Pulmonary artery endothelial cell (primary cell): ENCODE measurements at regions not wholly inside any gene's neighbourhood (a gene's known extent, or its start where the extent isn't known, plus 50 kb on each side); places are given as distances from the start of the nearest gene placed in this dataset.
A peak's percentile ranks its signal among the peaks of the same experiment; 100 is the strongest.

ENCODE experiments used
- DNase-seq: peaks from one replicate; pipeline ENCODE4 v3.0.0-alpha.2; 2011; ENCODE audit warnings: low read depth, low spot score

DNA sequence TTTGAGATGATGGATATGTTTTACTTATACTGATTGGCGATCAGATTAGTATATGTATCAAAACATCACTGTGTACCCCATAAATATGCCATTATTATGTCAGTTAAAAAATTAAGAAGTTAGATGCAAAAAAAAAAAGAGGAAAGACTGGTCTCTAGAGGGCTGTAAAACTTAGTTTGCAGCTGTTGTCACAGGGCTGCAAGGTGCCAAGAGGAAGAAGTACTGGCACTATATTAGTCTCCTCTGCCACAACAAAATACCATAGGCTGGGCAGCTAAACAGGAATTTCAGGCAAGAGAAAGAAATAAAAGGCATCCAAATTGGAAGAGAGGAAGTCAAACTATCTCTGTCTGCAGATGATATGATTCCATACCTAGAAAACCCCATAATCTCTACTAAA, 177.8 kb upstream of the PLPP4 start:
- DNase-seq = no peak

DNA sequence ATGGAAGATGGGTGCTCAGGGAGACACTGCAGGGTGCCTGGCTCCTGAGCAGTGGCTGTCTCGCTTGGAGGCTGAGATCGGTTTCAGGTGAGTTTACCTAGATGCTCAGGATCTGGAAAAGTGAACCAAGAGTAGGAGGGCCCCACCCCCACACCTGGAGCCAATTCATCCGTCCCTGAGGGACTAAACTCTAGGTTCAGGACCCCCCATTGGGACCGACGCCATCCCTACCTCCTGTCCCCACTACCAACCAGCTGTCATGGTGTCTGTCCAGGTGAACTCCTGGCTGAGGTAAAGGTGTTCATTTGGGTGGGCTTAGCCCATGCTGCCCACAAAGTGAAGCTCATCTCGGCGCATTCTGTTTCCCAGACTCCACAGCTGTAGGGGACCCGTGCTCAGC, 174.6 kb upstream of the PLPP4 start:
- no peak for DNase-seq

DNA sequence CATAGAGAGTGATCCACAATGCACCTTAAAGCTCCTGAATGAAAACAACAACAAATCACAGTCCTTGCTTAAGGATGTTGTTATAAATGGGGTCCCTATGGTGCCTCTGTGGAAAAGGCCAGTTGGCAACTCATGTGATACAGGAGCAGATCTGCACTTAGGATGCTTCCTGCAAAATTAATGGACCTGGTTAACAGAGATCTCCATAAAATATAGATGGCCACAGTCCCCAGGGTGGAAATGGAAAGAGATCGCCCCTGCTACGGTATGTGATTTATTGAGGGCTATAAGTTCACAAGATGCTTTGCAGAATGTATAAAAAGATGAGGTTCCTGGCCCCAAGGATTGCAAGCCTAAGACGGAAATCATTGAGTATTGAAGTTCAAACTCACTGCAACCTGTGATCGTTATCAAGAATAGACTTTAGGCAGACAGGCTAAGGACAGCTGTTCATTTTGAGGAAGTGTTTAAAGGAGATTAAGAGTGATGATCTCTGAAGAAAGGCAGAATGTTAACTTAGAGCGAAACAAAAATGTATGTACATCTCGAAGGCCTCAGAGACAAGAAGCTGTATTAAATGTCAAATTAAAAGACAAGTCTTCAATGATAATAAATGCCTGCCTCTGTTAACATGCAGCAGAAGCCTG, 174.1 kb upstream of the PLPP4 start:
- DNase-seq = no peak

DNA sequence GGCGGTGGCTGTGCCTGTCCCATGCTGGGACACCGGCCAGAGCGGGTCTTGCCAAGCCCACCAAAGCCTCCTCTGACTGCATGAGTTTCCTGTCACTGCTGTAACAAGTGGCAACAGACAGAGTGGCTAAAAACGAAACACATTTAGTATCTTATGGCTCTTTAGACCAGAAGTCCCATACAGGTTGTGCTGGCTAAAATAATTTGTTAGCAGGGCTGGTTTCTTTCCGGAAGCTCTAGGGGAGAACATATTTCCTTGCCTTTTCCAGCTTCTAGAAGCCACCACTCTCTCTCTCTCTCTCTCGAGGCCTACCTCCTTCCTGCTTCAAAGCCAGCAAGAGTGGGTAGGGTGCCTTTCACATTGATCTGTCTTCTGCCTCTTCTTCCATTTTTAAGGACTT, 171.6 kb upstream of the PLPP4 start:
- DNase-seq = no peak

DNA sequence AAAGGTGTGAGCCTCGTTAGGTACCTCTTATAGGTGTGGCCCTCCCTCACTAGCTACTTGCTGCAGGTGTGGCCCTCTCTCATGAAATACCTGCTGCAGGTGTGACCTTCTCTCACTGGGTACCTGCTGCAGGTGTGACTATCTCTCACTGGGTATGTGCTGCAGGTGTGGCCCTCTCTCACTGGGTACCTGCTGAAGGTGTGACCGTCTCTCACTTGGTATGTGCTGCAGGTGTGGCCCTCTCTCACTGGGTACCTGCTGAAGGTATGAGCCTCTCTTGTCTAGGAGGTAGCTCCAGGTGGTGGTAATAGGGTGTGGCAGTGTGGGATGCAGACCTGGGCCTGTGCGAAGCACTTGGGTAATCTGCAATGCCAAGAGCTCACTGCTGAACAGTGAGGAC, 170.7 kb upstream of the PLPP4 start:
- no peak for DNase-seq

DNA sequence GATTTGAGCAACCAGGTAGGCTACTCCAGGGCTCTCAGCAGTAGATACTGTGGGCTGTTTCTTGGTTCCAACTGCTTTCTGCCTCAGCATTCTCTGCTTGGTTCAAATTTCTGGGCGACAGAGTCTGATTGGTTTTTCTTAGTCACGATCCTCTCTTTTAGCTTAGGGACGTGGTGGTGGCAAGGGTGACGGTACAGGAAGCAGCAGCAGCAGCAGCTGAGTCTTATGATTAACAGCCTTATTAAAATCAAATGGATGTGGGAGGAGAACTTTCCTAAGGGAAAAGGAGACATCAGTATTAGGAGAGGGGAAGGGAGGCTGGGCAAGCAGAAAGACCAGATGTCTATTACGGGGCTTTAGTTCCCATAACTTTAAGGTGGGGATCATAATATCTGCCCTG, 156.5 kb upstream of the PLPP4 start:
- no peak for DNase-seq

DNA sequence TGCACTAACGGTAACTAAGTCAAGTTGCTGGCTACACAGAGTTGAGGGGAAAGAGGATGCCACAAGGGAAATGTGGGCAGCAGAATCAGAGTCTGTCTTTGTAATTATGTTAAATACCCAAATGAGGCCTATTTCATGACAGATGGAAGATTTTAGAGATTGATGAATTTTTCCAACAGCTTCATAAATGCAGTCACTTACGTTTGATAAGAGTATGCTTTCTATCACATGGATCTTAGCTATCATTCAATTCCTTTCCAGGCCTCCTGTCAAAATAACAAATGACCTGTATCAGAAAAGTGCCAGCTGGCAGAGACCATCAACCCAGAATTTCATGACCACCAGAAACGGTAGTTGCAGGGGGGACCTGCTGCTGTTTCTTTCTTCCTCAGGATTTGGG, 148.4 kb upstream of the PLPP4 start:
- DNase-seq = no peak

DNA sequence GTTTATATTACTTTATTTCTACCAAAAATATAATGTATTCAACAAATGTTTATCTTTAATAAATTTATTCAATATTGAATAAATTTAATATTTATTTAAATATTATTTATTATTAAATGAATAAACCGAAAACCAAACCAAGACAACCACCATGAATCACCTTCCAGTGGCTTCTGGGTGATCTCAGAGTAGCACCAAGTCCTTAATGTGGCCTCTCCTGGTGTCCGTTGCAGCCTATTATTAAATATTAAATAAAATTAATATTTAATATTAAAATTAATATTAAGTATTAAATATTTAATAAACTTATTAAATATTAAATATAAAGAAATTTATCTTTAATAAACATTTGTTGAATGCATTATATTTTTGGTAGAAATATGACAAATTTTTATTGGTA, 143.3 kb upstream of the PLPP4 start:
- DNase-seq = no peak

DNA sequence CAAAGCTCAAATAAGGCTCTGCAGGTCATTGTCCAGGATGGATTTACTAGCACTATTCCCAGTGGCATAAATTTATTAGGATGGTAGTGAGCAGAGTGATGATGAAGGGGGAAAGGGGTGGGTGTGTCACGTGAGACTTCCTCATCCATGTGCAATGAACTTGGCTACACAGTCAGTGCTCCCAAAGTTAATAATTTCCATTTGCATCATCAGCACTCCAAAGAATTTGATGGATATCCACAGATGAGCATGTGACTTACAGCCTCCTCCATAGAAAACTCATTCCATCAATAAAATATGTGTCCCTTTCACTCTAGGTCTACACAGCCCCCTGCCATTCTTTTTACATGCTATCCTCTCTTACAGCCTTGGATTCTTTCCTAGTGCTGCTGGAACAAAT, 142.6 kb upstream of the PLPP4 start:
- no peak for DNase-seq

DNA sequence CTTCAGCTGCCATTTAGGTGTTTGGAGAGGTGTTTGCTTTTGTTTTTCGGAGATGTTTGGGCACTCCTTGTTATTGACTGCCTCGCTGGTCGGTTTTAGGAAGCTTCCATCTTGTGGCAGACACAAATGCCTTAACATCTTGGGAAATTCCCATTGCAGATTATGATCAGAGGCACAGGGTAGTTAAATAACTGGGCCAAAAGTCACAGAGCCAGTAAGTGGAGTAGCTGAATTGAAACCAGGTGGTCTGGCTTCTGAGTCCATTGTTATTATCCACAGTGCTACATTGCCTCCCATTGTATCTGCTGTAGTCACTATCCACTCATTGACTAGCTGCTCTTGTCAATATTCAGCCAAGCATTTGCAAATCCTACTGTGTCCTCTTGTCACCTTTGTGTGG, 138.2 kb upstream of the PLPP4 start:
- no peak for DNase-seq

DNA sequence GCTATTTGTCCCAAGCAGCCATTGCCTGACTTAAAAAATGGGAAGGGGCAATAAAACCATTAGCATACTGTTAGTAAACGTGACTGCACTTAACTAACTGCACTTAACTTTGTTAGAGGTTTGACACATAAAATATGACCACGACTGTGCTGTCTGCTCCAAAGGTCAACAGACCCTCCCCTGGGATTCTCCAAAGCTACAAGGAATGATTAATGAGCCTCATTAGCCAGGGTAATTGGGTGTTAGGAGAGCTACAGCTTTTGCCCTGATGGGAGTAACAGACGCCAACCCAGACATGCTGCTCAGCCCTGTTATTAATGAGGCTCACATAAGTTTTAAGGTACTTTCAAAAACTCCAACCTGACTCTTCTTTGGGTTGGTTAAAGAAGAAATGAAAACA, 129.4 kb upstream of the PLPP4 start:
- no peak for DNase-seq

DNA sequence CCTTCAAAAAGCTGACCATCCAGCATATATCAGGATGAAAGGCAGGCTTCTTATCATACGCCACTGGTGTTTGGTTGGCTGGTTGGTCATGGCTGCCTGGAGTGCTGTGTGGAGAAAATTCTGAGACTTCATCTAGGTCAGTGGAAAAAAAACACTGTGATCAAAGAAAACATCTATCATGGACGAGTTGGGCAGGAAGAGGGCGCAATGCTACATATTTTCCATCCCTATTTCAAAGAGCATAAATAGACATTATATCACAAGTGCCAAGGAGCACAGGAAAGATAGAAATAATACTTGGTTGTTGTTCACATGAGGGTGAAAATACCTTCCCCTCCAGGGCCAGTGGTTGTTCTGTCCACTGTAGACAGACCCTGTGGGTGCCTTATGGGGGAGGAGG, 128.4 kb upstream of the PLPP4 start:
- DNase-seq = no peak

DNA sequence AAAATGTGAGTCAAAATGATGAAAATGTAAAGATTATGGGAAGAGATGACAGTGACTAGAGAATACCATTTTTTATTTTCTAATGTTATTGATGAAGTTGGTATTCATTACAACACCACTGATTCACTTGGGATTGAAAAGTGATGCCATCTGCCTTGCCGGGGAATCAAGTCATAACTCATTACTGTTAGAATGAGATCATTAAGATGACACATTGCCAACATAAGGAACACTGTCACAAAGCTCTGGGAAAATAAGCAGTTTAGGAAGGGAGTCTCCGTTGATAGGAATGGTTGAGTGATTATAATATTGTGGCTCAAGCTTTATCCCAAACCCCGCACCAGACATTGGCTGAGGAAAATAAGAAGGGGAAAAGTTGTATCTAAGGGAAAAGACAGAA, 121.5 kb upstream of the PLPP4 start:
- DNase-seq = no peak

DNA sequence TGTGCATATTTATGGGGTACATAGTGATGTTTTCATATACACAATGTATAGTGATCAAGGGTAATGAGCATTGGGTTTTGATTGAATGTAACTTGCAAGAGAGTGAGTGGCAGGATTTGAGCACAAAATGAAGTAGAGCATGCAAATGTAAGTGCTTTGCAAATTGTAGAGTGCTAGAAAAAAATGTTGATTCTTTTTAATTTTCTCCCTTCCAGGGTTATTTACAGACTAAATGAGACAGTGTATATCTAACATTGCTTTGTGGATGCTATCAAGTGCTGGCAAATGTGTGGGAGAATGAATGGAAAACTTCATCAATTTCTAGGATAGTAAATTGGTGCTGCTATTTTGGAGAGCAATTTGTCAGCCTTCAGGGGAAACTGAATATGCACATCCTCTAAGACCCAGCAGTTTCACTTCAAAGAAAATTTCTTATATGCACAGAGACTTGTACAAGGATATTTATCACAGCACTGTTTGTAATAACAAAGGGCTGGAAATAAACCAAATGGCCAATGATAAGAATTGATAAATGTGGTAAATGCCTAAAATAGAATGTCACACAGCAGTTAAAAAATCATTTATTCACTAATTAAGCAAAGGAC, 120.6 kb upstream of the PLPP4 start:
- no peak for DNase-seq

DNA sequence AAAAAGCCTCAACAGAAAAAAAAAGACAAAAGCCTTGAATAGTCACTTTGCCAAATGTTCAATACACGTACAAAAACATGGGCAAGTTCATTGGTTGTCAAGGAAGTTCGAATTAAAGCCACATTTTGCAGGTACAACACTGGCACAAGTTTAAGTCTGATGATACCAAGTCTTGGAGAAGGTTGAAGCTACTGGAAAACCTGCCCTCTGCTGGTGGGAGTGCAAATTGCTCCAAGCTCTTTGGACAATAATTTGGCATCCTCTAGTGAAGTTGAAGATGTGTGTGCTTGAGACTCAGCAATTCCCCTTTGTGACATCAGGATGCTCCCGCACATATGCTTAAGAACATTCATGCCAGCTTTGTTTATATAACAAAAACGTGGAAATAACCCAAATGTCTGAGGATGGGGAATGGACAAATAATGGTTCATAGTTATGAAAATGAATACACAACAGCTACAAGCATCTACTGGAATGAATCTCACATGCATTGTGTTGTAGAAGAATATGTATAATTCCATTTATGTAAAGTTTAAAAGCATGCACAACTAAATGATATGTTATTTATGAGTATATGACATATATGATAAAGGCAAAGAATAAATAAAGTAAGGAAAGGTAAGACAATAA, 120.0 kb upstream of the PLPP4 start:
- peak; percentile 4 for DNase-seq

DNA sequence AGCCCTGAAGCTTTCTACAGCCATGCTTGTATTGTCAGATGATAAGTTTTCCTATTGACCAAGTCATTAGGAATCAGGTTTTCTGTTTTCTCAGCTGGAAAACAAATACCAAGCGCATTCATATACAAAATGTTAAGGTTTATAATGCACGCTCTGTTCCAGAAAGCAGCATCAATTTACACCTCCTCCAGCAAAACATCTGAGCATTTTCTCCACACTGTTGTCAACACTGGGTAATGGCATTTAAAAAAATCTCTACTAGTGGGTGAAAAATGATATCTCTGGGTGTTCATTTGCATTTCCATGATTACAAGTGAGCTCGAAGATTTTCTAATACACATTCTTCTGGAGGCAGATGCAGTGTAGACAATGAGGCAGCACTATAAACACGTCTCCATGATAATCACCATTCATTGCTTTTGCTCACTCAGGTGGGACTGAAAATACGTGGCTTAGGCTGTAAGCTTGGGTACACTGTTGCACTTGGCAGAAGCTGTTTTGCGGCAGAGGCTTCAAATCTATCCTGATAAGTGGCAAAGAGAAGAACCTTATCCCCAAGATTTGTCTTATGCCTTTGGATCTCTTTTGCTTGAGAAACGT, 114.8 kb upstream of the PLPP4 start:
- no peak for DNase-seq

DNA sequence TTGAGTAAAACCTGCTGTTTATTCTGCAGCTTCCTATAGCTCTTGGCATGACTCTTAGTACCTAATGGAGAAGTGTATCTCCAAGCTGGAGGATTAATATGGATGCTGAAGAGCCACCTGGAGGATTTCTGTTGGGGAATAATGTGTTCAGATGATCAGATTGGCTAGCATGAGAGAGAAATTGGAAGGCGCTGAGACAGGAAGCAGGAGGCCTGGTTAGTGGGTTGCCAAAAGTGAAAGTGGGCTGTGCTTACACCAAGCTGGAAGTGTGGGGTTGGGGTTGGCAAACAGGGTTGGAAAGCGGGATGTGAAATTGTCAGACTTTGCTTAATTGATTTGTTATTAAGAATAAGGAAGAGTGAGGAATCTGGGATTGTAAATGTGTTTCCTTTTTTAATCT, 111.8 kb upstream of the PLPP4 start:
- no peak for DNase-seq

DNA sequence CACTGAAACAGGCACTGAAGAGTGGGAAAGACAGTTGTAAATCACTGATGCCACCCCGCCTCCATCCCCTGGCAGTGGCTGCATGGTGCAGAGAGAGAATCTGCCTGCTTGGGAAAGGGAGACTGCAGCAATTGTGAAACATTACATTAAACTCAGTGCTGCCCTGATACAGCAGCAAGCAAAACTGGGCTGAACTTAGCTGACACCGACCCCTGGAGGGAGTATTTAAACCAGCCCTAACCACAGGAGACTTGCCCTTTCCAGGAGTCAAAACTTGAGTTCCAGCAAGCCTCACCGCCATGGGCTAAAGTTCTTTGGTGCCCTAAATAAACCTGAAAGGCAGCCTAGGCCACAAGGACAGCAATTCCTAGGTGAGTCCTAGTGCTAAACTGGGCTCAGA, 109.4 kb upstream of the PLPP4 start:
- no peak for DNase-seq

DNA sequence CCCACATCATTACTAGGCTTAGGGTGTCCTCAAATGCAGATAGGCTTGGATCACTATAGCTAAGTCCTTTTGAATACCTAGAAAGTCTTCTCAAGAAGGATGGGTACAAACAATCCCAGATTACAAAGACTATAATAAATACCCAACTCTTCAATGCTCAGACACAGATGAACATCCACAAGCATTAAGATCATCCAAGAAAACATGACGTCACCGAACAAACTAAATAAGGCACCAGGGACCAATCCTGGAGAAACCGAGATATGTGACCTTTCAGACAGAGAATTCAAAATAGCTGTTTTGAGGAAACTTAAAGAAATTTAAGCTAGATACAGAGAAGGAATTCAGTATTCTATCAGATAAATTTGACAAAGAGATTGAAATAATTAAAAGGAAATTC, 108.0 kb upstream of the PLPP4 start:
- DNase-seq = no peak

DNA sequence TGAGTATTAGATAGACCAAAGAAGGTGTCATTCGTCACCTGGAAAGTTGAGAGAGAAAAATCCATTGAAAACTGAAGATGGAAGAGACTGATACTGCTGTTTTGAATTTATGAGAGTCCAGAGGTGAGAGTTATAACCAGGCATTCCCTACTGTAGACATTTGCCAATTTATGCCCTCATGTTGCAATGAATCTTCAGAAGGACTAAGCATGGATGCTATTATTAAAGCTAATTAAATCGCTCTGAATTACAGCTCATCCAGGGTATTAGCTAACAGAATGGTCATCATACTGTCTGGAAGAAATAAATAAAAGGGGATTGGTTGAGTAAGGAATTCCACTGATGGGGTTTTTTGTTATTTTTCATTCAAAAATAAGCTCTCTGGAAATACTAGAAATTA, 101.6 kb upstream of the PLPP4 start:
- DNase-seq = no peak

DNA sequence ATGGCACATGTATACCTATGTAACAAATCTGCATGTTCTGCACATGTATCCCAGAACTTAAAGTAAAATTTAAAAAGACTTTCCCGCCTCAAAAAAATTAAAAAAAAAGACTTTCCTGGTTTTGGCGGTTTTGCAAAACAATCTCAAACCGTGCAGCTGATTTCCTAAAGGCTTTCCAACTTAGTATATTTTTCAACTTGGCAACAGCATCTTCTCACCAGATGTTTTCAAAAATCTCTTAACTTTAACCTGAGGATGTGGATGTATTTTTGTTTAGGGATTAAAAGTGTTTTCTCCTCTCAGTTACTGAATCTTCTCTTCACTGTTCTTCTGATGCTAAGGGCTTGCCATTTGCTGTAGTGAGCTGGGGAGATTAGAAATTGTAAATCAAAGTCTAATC, 96.5 kb upstream of the PLPP4 start:
- DNase-seq = no peak

DNA sequence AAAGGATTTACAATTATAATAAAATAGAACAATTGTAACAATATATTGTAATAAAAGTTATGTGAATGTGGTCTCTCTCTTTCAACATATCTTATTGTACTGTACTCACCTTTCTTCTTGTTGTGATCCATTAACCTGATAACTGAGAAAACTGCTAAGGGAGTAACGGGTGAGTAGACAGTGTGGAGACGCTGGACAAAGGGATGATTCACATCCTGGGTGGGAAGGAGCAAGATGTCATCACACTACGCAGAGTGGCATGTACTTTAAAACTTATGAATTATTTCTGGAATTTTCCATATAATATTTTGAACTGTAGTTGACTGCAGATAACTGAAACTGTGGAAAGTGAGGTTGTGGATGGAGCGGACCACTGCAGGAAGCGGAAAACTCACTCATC, 91.2 kb upstream of the PLPP4 start:
- DNase-seq = no peak

DNA sequence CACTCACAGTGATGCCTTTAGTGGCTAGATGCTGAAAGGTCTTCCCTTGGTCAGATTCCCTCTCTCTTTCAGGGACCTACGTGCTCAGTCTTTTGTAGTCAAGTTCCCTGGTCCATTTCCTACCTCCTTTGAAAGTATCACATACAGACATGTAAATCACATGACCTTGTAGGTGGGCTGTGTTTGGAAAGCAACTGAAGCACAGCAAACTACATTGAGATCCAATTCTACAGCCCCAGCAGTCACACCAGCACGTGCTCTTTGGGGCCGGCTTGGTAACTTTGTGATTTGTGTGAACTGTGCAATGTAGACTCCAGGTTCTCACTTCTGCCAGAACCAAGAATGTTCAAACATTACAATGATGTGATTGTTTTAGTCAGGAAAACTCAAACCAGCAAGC, 89.7 kb upstream of the PLPP4 start:
- DNase-seq = no peak
